Right atrium auricular region (tissue), 2 donors: ENCODE measurements at regions not wholly inside any gene's neighbourhood (a gene's known extent, or its start where the extent isn't known, plus 50 kb on each side); places are given as distances from the start of the nearest gene placed in this dataset.

Experiments used
- DNase-seq: peaks from one replicate; pipeline ENCODE4 v3.0.0-alpha.2; 2019; ENCODE audit warnings: low spot score
- H3K27ac ChIP-seq, 2 donors: fragments of 200-600 bp; sonication (generic); 1 replicate in 1 of 2; 2 replicates in 1 of 2; pipeline ENCODE4 v1.5.1; 2016 to 2019
- H3K27me3 ChIP-seq, 2 donors: fragments of 200-600 bp; sonication (generic); one replicate each; pipeline versions ENCODE4 v1.5.1 to v1.6.0; 2017 to 2019
- H3K36me3 ChIP-seq: fragments of 200-600 bp; sonication (generic); one replicate; pipeline ENCODE4 v1.5.1; 2016
- H3K4me1 ChIP-seq, 2 donors: fragments of 200-600 bp; sonication (generic); one replicate each; pipeline versions ENCODE4 v1.5.1 to v1.6.0; 2017 to 2019
- H3K4me3 ChIP-seq, 2 donors: fragments of 200-600 bp; sonication (generic); 1 replicate in 1 of 2; 2 replicates in 1 of 2; pipeline ENCODE4 v1.5.1; 2017 to 2019; ENCODE audit warnings: mild to moderate bottlenecking in 1 of 2, moderate library complexity in 1 of 2
- H3K9me3 ChIP-seq, 2 donors: fragments of 200-600 bp; sonication (generic); one replicate each; pipeline ENCODE4 v1.5.1; 2019
- CTCF ChIP-seq, 2 donors: fragments of 200-600 bp; sonication (generic); IDR thresholded peaks; one replicate each; pipeline ENCODE4 v1.5.1; 2019; ENCODE audit warnings: antibody characterized with exemption in 2 of 2

DNA sequence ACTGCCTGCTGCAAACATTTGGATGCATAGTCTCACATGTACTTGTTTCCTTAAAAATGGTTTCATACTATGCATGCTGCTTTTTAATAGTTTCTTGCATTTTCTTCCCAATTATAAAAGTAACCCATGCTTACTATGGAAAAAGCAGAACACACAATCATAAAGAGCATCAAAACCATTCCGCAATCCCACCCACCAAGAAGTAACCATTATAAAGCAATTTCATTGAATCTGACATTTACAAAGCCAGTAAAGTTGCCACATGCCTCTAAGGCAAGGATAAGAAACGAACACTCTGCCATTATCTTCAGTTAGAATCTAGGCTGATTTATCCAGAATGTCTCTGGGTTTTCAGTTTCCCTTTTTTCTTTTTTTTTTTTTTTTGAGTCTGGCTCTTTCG lies 92.7 kb upstream of the OSMR start:
- no peak for DNase-seq

DNA sequence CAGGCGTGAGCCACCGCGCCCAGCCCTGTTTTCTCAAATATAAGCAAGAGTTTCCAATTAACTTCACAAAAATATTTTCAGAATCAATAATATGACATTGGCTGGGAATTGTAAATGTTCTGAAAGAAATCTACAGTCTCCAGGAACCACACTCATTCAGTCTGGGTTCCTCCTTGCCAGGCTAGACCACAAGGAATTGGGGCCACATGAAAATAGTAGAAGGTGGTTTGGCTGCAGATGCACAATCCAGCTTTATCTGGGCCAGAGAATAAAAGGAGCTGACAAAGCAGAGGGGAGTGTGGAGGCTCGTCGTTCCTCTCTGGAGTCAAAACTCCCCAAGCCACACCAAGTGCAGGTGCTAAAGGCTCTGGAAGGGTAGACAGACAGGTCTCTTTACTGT lies 92.0 kb upstream of the OSMR start:
- no peaks in the 10 kb centered on the region for H3K36me3 ChIP-seq
- no peak overlapping the region for H3K4me3 ChIP-seq
- H3K4me1 ChIP-seq = peaks cover 0 to under 1% of the 10 kb centered on the region in 2 donors
- H3K9me3 ChIP-seq = no peaks in the 10 kb centered on the region
- TF ChIP-seq CTCF (IDR thresholded peaks at IDR 0.05) = no peak
- H3K27ac ChIP-seq = no peak overlapping the region
- DNase-seq = no peak
- no peaks in the 10 kb centered on the region for H3K27me3 ChIP-seq

More for the DNA sequence above, 92.7 kb upstream of the OSMR start:
- Histone ChIP-seq H3K36me3 (no peaks in the 10 kb centered on the region), H3K27me3 (no peaks in the 10 kb centered on the region), H3K4me1 (no peaks in the 10 kb centered on the region), H3K9me3 (no peaks in the 10 kb centered on the region), H3K27ac (no peak overlapping the region), H3K4me3 (no peak overlapping the region)
- TF ChIP-seq CTCF (IDR thresholded peaks at IDR 0.05) = no peak

DNA sequence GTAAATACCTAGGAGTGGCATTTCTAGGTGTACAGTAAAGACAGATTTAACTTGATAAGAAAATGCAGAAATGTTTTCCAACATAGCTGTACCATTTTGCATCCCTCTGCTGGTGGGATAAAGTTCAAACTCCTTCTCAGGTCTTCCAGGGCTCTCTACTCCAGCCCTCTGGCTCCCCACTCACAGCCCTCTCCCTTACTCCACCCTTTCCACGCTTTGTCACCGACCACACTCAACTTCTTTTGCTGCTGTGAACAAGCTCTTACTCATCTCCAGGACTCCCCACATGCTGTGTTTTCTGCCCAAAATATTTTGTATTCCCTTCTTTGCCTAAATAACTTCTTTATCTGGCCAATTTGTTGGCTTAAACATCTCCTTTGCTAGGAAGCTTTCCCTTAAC lies 90.6 kb upstream of the OSMR start:
- no peak for TF ChIP-seq CTCF (IDR thresholded peaks at IDR 0.05)
- H3K36me3 ChIP-seq = no peaks in the 10 kb centered on the region

GRCh38 chr5:38756068-38756467 lies 89.7 kb upstream of the OSMR start:
- H3K27ac ChIP-seq = no peak overlapping the region
- no peaks in the 10 kb centered on the region for H3K9me3 ChIP-seq
- no peak for TF ChIP-seq CTCF (IDR thresholded peaks at IDR 0.05)
- peaks cover 0 to 6% of the 10 kb centered on the region in 2 donors for H3K4me1 ChIP-seq
- no peaks in the 10 kb centered on the region for H3K36me3 ChIP-seq
- H3K4me3 ChIP-seq = no peak overlapping the region
- H3K27me3 ChIP-seq = no peaks in the 10 kb centered on the region
- DNase-seq = no peak

More for the DNA sequence above, 90.6 kb upstream of the OSMR start:
- Histone ChIP-seq H3K4me1 (peaks cover 0 to 6% of the 10 kb centered on the region in 2 donors), H3K9me3 (no peaks in the 10 kb centered on the region), H3K27ac (no peak overlapping the region), H3K27me3 (no peaks in the 10 kb centered on the region), H3K4me3 (no peak overlapping the region)
- no peak for DNase-seq

GRCh38 chr5:38757451-38758245 lies 88.2 kb upstream of the OSMR start:
- H3K36me3 ChIP-seq = no peaks in the 10 kb centered on the region
- TF ChIP-seq CTCF (IDR thresholded peaks at IDR 0.05) = no peak
- H3K27ac ChIP-seq = no peak overlapping the region
- H3K4me3 ChIP-seq = no peak overlapping the region
- no peaks in the 10 kb centered on the region for H3K9me3 ChIP-seq
- no peaks in the 10 kb centered on the region for H3K27me3 ChIP-seq
- peaks cover 0 to 6% of the 10 kb centered on the region in 2 donors for H3K4me1 ChIP-seq
- DNase-seq = no peak
